ENCODE measurements at regions not wholly inside any gene's neighbourhood (a gene's known extent, or its start where the extent isn't known, plus 50 kb on each side); places are given as distances from the start of the nearest gene placed in this dataset.

- BruUV-seq (replicated peaks): no TSS peak
- Histone ChIP-seq H3K4me1 (ENCODE audit: control insufficient read depth, extremely low read depth, insufficient read depth, low read length) (no peaks in the 10 kb centered on the region), H3K27ac (ENCODE audit: insufficient read depth, low read depth, low read length) (no peak overlapping the region), H3K36me3 (ENCODE audit: control insufficient read depth in 2 of 2, extremely low read depth in 1 of 2, insufficient read depth in 2 of 2, low read length in 2 of 2) (no peaks in the 10 kb centered on the region), H3K9me1 (replicated peaks; ENCODE audit: control insufficient read depth, extremely low read depth, insufficient read depth, low read length) (no peaks in the 10 kb centered on the region), H2AFZ (ENCODE audit: low read depth, low read length) (no peak overlapping the region), H3K4me3 (replicated peaks in 1 of 3; ENCODE audit: insufficient read depth in 1 of 3, low read depth in 1 of 3, low read length in 3 of 3) (no peak overlapping the region), H3K27me3 (ENCODE audit: control insufficient read depth in 2 of 2, insufficient read depth in 2 of 2, low read length in 2 of 2) (no peaks in the 10 kb centered on the region), H3K9ac (replicated peaks; ENCODE audit: extremely low read depth, insufficient read depth, low read length) (no peak overlapping the region), H4K20me1 (replicated peaks; ENCODE audit: control insufficient read depth, extremely low read depth, insufficient read depth, low read length) (no peaks in the 10 kb centered on the region), H3K4me2 (ENCODE audit: insufficient read depth, low read length) (no peak overlapping the region), H3K79me2 (ENCODE audit: control insufficient read depth, insufficient read depth, low read length) (no peaks in the 10 kb centered on the region), H3K9me3 (replicated peaks; ENCODE audit: control insufficient read depth, insufficient read depth, low read length) (peaks cover 1% of the 10 kb centered on the region)
- DNase-seq (ENCODE audit: low read depth, low spot score) (no peak), FAIRE-seq (no peak)
- ChIA-PET POLR2A (no interaction called here), CTCF (no interaction called here)
- intact Hi-C loops (cut with micrococcal nuclease): loop anchor here (10.0 kb wide), 1 partner anchor 376 kb away; no protein-coding TSS in a partner anchor
- TF ChIP-seq MAX (IDR thresholded peaks at IDR 0.05; ENCODE audit: insufficient read depth, insufficient read length) (no peak), POLR2AphosphoS5 (IDR thresholded peaks at IDR 0.05; ENCODE audit: insufficient read depth, low read depth, low read length) (no peak), JUN (IDR thresholded peaks at IDR 0.05; ENCODE audit: borderline replicate concordance, insufficient read depth, insufficient read length, low read depth) (no peak), CTCF (IDR thresholded peaks at IDR 0.05; ENCODE audit: extremely low read depth in 1 of 2, insufficient read depth in 1 of 2, low read depth in 1 of 2, low read length in 2 of 2) (no peak), MYC (IDR thresholded peaks at IDR 0.05; ENCODE audit: low read depth, low read length) (no peak), GATA2 (IDR thresholded peaks at IDR 0.05; ENCODE audit: insufficient read depth, insufficient read length, low read depth, low read length) (no peak), EZH2 (IDR thresholded peaks at IDR 0.05; ENCODE audit: borderline replicate concordance, low read depth, low read length, severe bottlenecking) (no peak)
- dilution Hi-C loops (cut with MboI; ENCODE audit: extremely low pct_ligation_motif_present, low sequenced_read_pairs): no loop called here
These were observed 141.7 kb downstream of the SLITRK1 start for GRCh38 chr13:83740622-83741021.

All from endothelial cell of umbilical vein (primary cell).